H1 (cell line): ENCODE measurements at regions not wholly inside any gene's neighbourhood (a gene's known extent, or its start where the extent isn't known, plus 50 kb on each side); places are given as distances from the start of the nearest gene placed in this dataset.

Experiments used
- TF ChIP-seq, protein P1 (sequence below): IDR thresholded peaks from 2 replicates; pipeline ENCODE4 v1.6.1; 2012; ENCODE audit warnings: inconsistent platforms

DNA sequence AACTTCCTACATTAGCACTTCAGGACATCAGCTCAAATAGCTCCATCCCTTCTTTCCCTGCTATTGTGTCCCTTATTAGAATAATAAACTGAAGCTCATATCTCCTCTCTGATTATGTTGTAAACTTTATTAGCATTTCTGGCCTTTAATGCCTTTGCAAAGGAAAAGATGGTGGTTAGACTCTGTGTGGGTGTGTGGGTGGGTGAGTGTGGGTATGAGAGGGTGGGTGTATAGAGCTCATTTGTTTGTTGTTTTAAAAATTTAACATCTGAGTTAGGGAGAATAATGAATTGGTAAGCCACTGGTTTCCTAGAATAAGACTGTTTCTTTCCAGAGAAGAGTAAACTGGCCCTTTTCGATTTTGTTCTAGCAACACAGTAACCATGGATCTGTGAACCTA, 70.6 kb upstream of the L3MBTL3 start (continued):
- TF ChIP-seq, protein P1, sequence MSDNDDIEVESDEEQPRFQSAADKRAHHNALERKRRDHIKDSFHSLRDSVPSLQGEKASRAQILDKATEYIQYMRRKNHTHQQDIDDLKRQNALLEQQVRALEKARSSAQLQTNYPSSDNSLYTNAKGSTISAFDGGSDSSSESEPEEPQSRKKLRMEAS = no peak
- TF ChIP-seq, all 59 proteins: peak for 0
